ENCODE measurements at regions not wholly inside any gene's neighbourhood (a gene's known extent, or its start where the extent isn't known, plus 50 kb on each side); places are given as distances from the start of the nearest gene placed in this dataset.

DNA sequence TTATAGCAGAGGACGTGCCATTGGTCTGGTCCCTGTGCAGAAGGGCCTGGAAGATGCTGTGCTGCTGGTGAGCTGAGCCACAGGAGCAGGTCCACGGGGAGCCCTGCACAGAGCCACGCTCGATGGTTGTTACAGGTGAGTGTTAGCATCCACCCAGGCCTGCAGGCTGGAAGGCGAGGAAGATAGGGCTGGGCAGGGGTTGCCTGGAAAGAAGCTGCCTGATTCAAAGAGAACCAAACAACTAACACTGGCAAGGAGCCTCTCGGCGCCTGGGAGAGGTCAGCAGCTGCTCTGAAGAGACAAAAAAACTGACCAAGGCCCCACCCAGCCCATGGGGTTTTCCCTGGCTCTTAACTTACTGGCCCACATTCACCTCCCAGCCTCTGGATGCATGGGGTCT is 160.2 kb downstream of the MED10 start:
- peaks cover 5% of the 10 kb centered on the region for H3K9me3 ChIP-seq (replicated peaks)
- H3K4me3 ChIP-seq: no peak overlapping the region
- peak in 1 of 2 experiments; percentile 39 for DNase-seq (ENCODE audit: low read depth in 1 of 2, low spot score in 2 of 2)
- no peaks in the 10 kb centered on the region for H3K27me3 ChIP-seq (replicated peaks)
- H3K4me1 ChIP-seq (replicated peaks): no peaks in the 10 kb centered on the region
- no peaks in the 10 kb centered on the region for H3K36me3 ChIP-seq
- no peak overlapping the region for H3K27ac ChIP-seq

DNA sequence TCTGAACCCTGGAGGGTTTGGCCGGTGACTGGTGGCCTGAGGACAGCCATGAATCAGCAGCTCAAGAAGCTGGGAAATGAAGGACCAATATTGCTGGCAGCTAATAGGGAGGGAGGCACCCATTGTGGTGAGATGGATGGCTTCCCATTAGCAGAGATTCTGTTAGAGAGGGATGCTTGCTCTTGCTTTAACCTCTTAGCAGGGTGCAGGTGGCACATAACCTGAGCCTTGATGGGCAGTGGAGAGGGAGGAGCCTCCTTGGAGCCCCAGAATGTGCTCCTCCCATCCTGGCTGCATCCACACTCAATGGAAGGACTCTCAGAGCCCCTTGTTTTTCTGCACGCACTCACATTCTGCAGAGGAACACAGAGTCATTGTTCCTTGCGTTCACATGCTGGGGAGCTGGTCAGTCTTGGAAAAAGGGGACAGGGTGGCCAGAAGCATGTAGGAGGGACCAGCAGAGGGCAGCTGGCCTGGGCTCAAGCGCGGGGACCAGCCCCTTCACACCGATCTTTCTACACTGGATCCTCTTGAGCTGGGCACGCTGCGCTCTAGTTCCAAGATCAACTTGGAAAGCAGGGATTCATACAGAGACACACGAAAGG is 161.8 kb downstream of the MED10 start:
- H3K4me3 ChIP-seq: no peak overlapping the region
- no peaks in the 10 kb centered on the region for H3K27me3 ChIP-seq (replicated peaks)
- no peak overlapping the region for H3K27ac ChIP-seq
- peak in 1 of 2 experiments; percentile 22 for DNase-seq (ENCODE audit: low read depth in 1 of 2, low spot score in 2 of 2)
- no peaks in the 10 kb centered on the region for H3K36me3 ChIP-seq
- no peaks in the 10 kb centered on the region for H3K4me1 ChIP-seq (replicated peaks)
- H3K9me3 ChIP-seq (replicated peaks): 0 out of 2 replicates have a peak, but pooled peaks cover 2% of the 10 kb centered on the region

DNA sequence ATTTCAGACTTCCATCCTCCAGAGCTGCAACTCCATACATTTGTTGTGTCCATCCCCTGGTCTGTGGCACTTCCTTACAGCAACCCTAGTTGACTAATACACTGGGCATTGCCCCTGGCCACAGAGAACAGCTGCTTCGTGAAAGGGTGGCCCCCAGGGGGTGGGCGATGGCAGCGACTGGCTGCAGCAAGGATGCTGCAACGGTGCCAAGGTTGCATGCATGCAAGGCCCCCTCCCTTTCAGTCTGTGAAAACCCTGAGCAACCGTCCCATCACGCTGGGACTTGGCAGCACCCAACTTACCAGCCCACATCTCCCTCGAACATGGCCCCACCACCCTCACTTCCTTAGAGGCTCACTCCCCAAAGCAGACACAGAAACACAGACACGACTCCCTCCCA is 162.5 kb downstream of the MED10 start:
- H3K9me3 ChIP-seq (replicated peaks): 0 out of 2 replicates have a peak, but pooled peaks cover 2% of the 10 kb centered on the region
- H3K36me3 ChIP-seq: no peaks in the 10 kb centered on the region
- no peaks in the 10 kb centered on the region for H3K4me1 ChIP-seq (replicated peaks)
- DNase-seq (ENCODE audit: low read depth in 1 of 2, low spot score in 2 of 2): peak in 1 of 2 experiments; percentile 35
- H3K27ac ChIP-seq: no peak overlapping the region
- H3K27me3 ChIP-seq (replicated peaks): no peaks in the 10 kb centered on the region
- no peak overlapping the region for H3K4me3 ChIP-seq

DNA sequence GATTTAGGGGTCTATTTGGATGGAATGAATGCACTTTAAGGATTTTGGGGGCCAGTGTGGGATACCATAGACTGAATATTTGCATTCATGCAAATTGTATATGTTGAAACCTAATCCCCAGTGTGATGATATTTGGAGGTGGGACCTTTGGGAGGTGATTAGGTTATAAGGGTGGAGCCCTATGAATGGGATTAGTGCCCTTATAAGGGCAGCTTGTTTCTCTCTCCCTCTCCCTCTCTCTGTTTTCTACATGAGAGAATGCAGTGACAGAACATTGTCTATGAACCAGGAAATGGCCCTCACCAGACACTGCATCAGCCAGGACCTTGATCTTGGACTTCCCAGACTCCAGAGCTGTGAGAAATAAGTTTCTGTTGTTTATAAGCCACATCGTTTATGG is 166.1 kb downstream of the MED10 start:
- no peaks in the 10 kb centered on the region for H3K27me3 ChIP-seq (replicated peaks)
- 0 out of 2 replicates have a peak, but pooled peaks cover 4% of the 10 kb centered on the region for H3K9me3 ChIP-seq (replicated peaks)
- no peaks in the 10 kb centered on the region for H3K4me1 ChIP-seq (replicated peaks)
- no peaks in the 10 kb centered on the region for H3K36me3 ChIP-seq
- no peak overlapping the region for H3K4me3 ChIP-seq
- no peak overlapping the region for H3K27ac ChIP-seq
- no peak for DNase-seq (ENCODE audit: low read depth in 1 of 2, low spot score in 2 of 2)

DNA sequence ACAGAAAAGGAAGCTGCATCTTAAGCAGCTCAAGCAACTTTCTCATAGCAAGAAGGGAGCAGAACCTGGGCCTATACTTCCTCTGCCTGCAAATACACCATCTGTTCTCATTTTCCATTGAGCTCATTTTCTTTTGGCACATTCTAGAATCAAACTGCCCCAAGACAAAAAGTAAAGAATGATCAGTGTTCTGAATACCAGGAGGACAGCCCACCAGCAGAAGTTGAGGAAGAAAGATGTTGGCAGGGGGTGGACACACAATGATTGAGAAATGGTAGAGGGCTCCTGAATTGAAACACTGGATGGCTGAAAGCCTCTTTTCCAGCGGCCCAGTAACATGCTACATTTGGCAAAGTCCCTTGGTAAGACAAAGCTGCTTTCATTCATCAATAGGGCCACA is 171.8 kb downstream of the MED10 start:
- no peaks in the 10 kb centered on the region for H3K36me3 ChIP-seq
- H3K4me3 ChIP-seq: no peak overlapping the region
- no peak for DNase-seq (ENCODE audit: low read depth in 1 of 2, low spot score in 2 of 2)
- H3K4me1 ChIP-seq (replicated peaks): peaks cover 3% of the 10 kb centered on the region
- H3K9me3 ChIP-seq (replicated peaks): peaks cover 2% of the 10 kb centered on the region; the same call in 1 of the 2 replicates
- no peaks in the 10 kb centered on the region for H3K27me3 ChIP-seq (replicated peaks)
- no peak overlapping the region for H3K27ac ChIP-seq

DNA sequence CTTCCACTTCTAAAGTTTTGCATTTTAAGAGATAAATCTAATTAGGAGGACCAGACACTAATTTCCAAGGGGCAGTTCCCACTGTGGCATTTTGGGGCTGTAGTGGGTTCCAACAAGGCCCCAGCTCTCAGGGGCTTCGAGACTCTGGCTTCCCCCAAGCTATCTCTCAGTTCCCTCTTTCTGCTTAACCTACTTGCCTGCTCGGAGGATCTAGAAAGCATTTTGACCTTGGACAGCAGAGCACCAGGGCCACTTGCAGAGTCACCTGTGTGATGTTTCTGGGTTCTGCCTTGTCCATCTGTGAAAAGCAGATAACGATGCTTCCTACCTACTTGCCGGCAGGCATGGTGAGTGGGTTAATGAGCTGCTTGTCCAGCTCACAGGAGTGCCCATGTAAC is 175.4 kb downstream of the MED10 start:
- H3K4me1 ChIP-seq (replicated peaks): peaks cover 4% of the 10 kb centered on the region
- no peak for DNase-seq (ENCODE audit: low read depth in 1 of 2, low spot score in 2 of 2)
- no peaks in the 10 kb centered on the region for H3K36me3 ChIP-seq
- H3K4me3 ChIP-seq: no peak overlapping the region
- H3K27ac ChIP-seq: no peak overlapping the region
- H3K9me3 ChIP-seq (replicated peaks): peaks cover 2% of the 10 kb centered on the region; the same call in 1 of the 2 replicates
- no peaks in the 10 kb centered on the region for H3K27me3 ChIP-seq (replicated peaks)

DNA sequence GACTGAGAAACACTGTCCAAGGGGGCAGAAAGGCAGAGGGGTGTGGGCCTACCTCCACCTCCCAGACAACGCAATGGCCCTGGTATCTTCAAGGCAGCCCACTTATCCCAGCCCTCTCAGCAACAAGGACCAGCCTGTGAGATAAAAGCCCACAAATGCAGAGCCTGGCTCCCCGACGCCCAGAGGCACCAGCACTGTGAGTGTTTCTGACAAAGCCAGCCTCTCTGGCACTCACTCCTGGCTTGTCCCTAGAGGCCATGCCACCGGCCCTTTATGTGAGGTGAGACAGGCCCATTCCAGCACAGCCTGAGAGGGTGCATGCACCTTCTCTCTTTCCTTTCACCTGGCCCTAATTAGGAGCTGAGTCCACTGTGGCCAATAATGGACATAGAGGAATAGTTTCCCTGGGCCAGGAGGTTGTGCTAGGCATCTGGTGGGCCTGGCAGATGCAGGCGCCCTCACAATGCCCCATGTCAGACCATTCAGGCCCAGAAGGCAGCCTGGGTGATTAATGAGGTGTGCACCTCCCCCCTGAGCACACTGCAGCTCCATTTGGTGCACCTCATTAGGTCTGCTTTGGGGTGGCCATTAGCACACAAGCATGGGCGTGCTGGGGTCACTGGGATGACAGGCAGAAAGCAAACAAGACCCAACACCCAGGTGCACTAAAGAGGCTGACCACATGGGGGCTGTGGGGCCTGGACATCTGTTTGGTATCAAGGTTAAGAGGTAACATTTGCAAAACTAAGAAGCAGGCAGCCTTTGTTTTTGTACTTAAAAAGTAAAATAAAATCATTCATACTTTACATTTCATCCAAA is 176.0 kb downstream of the MED10 start:
- Histone ChIP-seq H3K4me3 (no peak overlapping the region), H3K27ac (no peak overlapping the region), H3K27me3 (replicated peaks) (no peaks in the 10 kb centered on the region), H3K4me1 (replicated peaks) (peaks cover 4% of the 10 kb centered on the region), H3K36me3 (no peaks in the 10 kb centered on the region), H3K9me3 (replicated peaks) (no peaks in the 10 kb centered on the region; the same call in 1 of the 2 replicates)
- DNase-seq (ENCODE audit: low read depth in 1 of 2, low spot score in 2 of 2): no peak

DNA sequence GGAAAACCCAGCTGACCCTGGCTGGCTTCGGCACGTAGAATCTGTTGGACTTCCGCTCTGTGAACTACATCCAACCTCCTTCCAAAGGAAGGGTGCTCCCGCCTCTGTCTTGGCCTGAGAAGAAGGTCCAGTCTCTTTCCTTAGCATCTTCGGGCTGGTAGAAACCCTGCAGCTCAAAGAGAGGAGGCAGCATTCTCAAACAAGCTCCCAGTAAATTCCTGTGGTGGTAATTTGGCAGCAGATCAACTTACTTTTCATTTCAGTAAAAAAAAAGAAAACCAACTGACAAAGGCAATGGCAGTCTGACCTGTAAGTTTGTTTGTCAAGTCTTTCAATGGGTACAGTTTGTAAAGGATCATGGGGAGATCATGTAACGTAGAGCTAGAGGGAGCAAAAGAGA is 176.7 kb downstream of the MED10 start:
- H3K4me3 ChIP-seq: no peak overlapping the region
- DNase-seq (ENCODE audit: low read depth in 1 of 2, low spot score in 2 of 2): peak in 1 of 2 experiments; percentile 50
- no peaks in the 10 kb centered on the region for H3K27me3 ChIP-seq (replicated peaks)
- no peak overlapping the region for H3K27ac ChIP-seq
- H3K9me3 ChIP-seq (replicated peaks): no peaks in the 10 kb centered on the region; the same call in 1 of the 2 replicates
- no peaks in the 10 kb centered on the region for H3K36me3 ChIP-seq
- peaks cover 4% of the 10 kb centered on the region for H3K4me1 ChIP-seq (replicated peaks)

DNA sequence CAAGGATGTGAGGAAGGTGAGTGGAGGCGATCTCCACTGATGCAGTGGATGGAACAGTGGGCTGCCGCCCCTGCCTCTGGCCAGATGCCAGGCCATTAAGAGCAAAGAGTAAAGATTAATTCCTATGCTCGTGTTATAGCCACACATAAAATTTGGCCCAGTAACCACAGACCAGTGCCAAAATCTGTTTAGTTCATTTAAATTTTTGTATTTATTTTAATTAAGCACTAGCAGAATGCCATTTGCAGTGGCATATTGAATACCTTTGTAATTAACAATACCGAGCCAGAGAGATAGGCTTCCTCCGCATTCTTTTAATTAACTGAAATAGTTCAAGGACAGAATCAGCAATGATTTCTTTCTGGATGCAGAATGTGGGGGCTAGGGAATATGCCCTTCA is 179.8 kb downstream of the MED10 start:
- Histone ChIP-seq H3K36me3 (no peaks in the 10 kb centered on the region), H3K27me3 (replicated peaks) (no peaks in the 10 kb centered on the region), H3K27ac (no peak overlapping the region), H3K4me1 (replicated peaks) (peaks cover 4% of the 10 kb centered on the region), H3K4me3 (no peak overlapping the region), H3K9me3 (replicated peaks) (no peaks in the 10 kb centered on the region; the same call in 1 of the 2 replicates)
- no peak for DNase-seq (ENCODE audit: low read depth in 1 of 2, low spot score in 2 of 2)

DNA sequence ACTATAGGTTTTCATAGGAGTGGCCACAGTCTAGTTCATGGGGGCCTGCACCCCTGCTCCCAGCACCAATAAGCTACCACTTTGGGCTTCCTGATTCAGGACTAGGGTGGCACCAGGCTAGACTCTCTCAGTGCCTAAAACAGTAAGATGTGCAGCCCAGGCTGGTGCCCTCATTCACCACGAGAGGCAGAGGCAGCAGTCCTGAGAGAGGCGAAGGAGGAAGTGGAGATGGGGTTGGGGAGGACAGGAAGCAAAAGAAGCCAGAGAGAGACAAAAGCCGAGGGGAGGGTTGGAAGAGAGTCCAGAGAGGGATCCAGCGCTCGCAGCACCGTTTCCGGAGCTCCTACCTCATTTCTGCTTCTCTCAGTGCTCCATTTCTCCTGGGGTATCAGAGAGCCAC is 180.9 kb downstream of the MED10 start:
- Histone ChIP-seq H3K4me3 (no peak overlapping the region), H3K4me1 (replicated peaks) (peaks cover 4% of the 10 kb centered on the region), H3K27me3 (replicated peaks) (no peaks in the 10 kb centered on the region), H3K27ac (no peak overlapping the region), H3K36me3 (no peaks in the 10 kb centered on the region), H3K9me3 (replicated peaks) (no peaks in the 10 kb centered on the region; the same call in 1 of the 2 replicates)
- no peak for DNase-seq (ENCODE audit: low read depth in 1 of 2, low spot score in 2 of 2)

DNA sequence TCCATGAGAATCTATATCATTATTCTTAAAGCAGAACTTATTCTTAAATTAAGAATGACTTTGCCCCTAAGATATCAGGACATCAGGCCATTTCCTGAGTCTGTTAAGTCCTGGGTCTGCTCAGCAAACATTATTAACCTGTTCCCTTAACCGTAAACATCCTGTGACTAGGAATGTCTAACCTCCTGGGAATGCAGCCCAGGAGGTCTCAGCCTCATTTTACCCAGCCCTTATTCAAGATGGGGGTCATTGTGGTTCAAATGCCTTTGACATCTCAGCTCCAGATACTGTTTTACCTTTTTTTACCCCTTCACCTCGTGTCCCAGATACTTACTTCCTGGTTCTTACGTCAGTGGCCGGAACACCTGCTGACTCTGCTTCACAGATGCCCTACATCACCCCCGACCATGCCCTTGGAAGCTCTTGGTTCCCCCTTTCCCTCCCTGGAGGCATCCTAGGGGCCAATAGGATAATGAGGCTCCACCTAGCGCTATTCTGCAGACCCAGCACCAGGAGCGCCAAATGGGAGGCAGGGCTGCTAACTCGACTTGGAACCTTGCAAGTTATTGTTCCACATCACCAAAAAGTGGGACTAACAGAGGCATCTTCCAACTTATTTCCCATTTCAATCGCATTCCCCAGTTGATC is 182.5 kb downstream of the MED10 start:
- Histone ChIP-seq H3K4me1 (replicated peaks) (no peaks in the 10 kb centered on the region), H3K9me3 (replicated peaks) (no peaks in the 10 kb centered on the region; the same call in 1 of the 2 replicates), H3K27ac (no peak overlapping the region), H3K36me3 (no peaks in the 10 kb centered on the region), H3K27me3 (replicated peaks) (no peaks in the 10 kb centered on the region), H3K4me3 (no peak overlapping the region)
- no peak for DNase-seq (ENCODE audit: low read depth in 1 of 2, low spot score in 2 of 2)

DNA sequence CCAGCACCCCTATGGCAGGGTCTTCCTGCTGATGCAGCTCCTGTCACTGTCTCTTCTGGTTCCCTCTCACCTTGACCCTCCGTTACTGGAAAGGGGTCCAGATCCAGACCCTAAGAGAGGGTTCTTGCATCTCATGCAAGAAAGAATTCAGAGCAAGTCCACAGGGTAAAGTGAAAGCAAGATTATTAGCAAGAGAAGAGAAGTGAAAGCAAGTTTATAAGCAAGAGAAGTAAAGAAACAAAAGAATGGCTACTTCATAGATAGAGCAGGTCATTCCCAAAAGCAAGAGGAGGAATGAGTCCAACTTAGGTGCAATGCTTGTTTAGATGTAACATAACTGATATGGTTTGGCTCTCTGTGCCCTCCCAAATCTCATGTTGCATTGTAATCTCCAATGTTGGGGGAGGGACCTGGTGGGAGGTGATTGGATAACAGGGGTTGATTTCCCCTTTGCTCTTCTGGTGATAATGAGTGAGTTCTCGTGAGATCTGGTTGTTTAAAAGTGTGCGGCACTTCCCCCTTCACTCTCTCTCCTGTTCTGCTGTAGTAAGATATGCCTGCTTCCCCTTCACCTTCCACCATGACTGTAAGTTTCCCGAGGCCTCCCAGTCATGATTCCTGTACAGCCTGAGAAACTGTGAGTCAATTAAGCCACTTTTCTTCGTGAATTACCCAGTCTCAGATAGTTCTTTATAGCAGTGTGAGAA is 183.3 kb downstream of the MED10 start:
- Histone ChIP-seq H3K9me3 (replicated peaks) (no peaks in the 10 kb centered on the region), H3K36me3 (no peaks in the 10 kb centered on the region), H3K4me3 (no peak overlapping the region), H3K27ac (no peak overlapping the region), H3K4me1 (replicated peaks) (no peaks in the 10 kb centered on the region), H3K27me3 (replicated peaks) (no peaks in the 10 kb centered on the region)
- DNase-seq (ENCODE audit: low read depth in 1 of 2, low spot score in 2 of 2): no peak

DNA sequence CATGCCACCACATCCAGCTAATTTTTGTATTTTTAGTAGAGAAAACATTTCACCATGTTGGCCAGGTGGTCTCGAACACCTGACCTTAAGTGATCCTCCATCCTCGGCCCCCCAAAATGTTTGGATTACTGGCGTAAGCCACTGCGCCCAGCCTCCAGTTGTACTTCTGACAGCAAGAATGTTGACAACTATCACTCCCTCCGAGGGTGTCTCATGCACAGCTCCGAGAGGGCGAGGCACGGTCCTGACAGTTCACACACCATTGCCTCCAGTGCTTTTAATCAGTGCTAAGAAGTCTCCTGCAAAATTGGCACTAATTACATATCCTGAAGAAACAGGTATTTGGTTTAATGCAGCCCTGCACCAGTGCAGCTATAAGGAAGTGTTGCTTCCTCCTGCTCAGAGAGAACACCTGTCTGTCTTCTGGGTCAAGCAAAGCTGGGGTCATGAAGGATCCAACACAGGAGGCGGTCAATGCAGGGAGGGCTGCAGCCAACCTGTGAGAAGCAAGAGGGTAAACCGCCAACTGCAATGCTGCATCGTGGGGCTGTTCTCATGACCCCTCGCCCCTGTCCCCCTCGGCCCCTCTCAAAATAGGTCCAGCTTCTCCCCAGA is 184.0 kb downstream of the MED10 start:
- no peak overlapping the region for H3K27ac ChIP-seq
- no peak overlapping the region for H3K4me3 ChIP-seq
- DNase-seq (ENCODE audit: low read depth in 1 of 2, low spot score in 2 of 2): peak in 1 of 2 experiments; percentile 38
- no peaks in the 10 kb centered on the region for H3K27me3 ChIP-seq (replicated peaks)
- H3K4me1 ChIP-seq (replicated peaks): no peaks in the 10 kb centered on the region
- no peaks in the 10 kb centered on the region for H3K9me3 ChIP-seq (replicated peaks)
- no peaks in the 10 kb centered on the region for H3K36me3 ChIP-seq

Data from SJSA1 (cell line).